VCaP (cell line): ENCODE measurements at regions not wholly inside any gene's neighbourhood (a gene's known extent, or its start where the extent isn't known, plus 50 kb on each side); places are given as distances from the start of the nearest gene placed in this dataset.
A peak's percentile ranks its signal among the peaks of the same experiment; 100 is the strongest.

Source experiments
- H3K27ac ChIP-seq: fragments of 450-650 bp; 2 replicates; pipeline ENCODE4 v1.5.1; 2017
- TF ChIP-seq, protein P1 (sequence below): fragments of 450-650 bp; conservative IDR thresholded peaks from 2 replicates; pipeline ENCODE4 v1.5.1; 2017; ENCODE audit warnings: mild to moderate bottlenecking, moderate library complexity

DNA sequence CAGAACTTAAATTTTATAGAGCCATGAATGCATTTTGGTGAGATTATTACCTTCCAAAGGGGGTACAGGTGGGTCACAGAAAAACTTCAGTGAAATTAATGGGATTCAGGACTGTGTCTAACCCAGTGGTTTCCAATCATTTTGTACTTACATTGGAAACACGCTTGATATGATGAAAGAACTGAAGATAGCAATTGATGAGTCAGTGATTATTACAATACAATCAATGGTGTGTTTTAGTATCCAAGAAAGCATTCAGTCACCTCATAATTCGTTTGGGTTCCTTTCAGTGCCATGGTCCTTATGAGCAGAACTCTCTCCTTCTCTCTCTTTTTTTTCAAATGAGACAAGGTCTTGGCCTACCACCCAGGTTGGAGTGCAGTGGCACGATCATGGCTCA is 66.5 kb upstream of the IGFBP5 start:
- TF ChIP-seq, protein P1, sequence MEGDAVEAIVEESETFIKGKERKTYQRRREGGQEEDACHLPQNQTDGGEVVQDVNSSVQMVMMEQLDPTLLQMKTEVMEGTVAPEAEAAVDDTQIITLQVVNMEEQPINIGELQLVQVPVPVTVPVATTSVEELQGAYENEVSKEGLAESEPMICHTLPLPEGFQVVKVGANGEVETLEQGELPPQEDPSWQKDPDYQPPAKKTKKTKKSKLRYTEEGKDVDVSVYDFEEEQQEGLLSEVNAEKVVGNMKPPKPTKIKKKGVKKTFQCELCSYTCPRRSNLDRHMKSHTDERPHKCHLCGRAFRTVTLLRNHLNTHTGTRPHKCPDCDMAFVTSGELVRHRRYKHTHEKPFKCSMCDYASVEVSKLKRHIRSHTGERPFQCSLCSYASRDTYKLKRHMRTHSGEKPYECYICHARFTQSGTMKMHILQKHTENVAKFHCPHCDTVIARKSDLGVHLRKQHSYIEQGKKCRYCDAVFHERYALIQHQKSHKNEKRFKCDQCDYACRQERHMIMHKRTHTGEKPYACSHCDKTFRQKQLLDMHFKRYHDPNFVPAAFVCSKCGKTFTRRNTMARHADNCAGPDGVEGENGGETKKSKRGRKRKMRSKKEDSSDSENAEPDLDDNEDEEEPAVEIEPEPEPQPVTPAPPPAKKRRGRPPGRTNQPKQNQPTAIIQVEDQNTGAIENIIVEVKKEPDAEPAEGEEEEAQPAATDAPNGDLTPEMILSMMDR: no peak
- H3K27ac ChIP-seq: no peak overlapping the region

DNA sequence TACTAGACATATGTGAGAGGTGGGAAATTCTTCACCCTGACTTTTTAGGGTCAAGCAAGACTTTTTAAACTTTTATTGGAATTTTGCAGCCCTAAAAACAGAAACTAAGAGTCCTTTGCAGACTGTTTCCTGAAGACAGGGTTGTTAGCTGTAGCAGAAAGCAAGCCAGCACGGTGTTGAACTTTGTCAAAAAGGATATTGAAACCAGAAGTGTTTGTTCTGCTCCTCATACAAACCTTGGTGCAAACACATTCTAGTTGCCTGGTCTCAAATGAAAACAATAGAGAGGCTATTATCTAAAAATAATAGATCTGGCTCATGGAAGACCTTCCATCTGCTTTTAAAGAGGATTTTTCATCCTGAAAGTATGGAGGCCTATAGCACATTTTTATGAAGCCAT is 65.8 kb upstream of the IGFBP5 start:
- TF ChIP-seq, protein P1: no peak
- H3K27ac ChIP-seq: no peak overlapping the region

DNA sequence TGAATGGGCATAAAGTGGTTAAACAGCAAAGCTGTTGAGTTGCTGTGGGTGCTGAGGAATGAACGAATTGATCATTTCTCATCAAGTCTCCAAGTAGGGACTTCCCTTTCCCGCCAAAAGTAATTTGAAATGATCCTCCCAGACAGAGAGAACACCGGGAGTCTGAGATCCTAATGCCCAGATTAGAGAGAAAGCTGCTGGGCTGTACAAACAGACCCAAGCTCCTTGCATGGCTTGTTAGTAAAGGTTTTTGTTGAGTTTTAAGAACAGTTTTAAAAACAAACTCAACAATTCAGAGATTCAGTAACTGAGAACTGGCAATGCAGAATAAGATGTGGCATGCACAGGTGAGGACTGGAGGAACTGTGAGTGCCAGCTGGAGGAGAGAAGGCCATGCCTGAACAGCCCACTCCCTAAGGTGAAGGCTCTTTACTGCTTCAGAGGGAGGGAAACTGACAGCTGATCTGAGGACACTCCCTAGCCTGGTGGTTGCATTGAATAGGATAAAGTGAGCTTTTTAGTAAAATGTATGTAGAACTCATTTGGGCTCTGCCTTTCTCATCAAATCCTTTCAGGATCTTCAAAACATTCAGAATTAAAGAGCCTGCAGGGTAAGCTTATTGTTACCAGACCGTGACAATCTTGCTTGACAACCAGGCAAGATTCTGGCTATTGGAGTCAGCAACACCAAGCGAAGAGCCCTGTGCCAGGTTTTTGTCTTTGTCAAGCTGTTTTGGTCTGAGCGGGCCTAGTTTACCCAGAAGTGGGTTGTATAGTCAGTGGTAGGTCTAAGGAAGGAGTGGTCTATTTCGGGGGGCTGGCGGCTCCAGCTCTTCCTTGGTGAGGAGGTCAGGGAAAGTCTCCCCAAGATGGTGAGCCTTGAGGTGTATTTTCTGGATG is 63.2 kb upstream of the IGFBP5 start:
- H3K27ac ChIP-seq: peak overlapping the region; percentile 49

DNA sequence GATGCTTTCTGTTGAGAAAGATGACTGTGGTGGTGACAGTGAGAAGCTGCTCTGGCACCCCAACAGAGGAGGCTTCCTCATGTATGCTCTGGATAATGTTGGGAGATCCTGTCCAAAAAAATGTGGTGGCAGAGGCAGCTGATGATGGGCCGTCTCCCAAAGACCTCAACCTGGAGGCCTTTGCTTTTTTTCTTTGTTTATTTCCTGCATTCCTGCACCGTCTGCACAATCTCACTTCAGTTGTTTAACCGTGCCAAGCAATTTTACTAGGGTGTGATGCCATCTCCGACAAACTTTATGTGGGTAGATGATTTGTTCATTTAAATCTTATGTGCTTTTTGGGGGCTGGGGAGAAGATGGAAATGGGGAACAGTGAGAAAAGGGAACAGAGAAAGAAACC is 62.2 kb upstream of the IGFBP5 start:
- peak overlapping the region; percentile 49; the same call in 1 of the 2 replicates for H3K27ac ChIP-seq
- TF ChIP-seq, protein P1: no peak

More for the DNA sequence above, 63.2 kb upstream of the IGFBP5 start:
- TF ChIP-seq, protein P1: no peak

DNA sequence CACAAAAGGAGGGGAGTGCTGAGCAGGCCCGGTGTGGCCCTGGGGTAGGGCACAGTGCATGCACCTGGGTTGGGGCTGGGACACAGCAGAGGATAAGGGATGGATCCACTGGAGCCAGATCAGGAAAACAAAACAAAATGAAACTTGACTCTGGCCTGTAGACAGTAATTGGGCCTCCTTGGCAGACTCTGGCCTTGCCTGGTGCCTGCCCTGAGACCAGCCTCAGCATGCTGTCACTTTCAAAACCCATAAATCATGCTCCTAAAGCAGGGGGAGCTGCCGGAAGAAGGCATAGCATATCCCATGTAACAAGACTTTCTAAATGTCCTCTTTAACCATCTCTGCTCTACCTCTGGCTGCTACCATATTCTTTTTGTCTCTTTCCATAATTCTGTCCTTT is 61.1 kb upstream of the IGFBP5 start:
- TF ChIP-seq, protein P1: no peak

DNA sequence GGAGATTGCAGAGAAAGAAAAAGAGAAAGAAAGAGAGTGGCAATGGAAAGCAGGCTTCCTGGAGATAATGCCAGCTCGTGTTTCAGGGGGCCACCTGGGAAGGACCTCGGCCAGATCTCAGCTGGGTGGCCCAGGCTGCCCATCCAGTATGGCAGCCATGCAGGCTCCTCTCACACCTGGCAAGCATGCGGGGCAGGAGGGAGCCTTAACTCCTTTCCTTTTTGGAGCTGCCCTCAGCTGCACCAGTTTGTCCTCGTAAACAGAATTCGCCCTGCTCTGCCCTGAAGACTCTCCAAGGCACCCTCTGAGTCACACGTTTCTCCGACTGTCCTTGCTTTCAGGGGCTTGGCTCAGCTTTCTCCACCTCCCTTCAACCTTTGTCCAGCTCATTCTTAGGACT is 59.5 kb upstream of the IGFBP5 start:
- TF ChIP-seq, protein P1: no peak
- no peak overlapping the region for H3K27ac ChIP-seq

More for the DNA sequence above, 61.1 kb upstream of the IGFBP5 start:
- no peak overlapping the region for H3K27ac ChIP-seq

DNA sequence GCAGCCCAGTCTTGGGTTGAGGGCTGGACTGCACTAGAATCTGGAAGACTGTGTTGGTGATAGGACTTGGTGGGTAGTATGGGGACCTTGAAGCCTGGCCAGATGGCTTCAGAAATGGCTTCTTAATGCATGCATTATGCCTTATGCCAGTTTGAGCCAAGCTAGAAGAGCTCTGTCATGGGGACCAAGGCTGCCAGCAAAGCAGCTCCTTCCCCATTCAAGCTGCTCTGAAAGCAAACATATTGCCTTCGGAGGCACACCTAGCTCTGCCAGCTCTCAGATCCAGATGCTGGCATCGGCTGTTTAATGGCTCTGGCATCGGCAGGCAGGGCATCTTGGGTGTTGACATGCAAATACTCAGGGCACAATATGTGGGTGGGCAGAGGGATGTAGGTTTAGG is 59.0 kb upstream of the IGFBP5 start:
- no peak overlapping the region for H3K27ac ChIP-seq
- TF ChIP-seq, protein P1: no peak
